GM18951 (cell line): ENCODE measurements at regions not wholly inside any gene's neighbourhood (a gene's known extent, or its start where the extent isn't known, plus 50 kb on each side); places are given as distances from the start of the nearest gene placed in this dataset.

Experiments used
- POLR2A ChIP-seq: IDR thresholded peaks from 4 replicates; pipeline ENCODE4 v1.6.1; 2011; ENCODE audit warnings: mild to moderate bottlenecking; ENCODE audit not compliant: insufficient read length, insufficient read depth; ENCODE audit errors: extremely low read depth
- in situ Hi-C: fragments of 300-500 bp; cut with MboI; formaldehyde crosslinking; loops from one replicate; pipeline ENCODE4 v1.12.0; 2022; ENCODE audit warnings: low sequenced_read_pairs, mixed read lengths, inconsistent platforms; ENCODE audit not compliant: unreplicated experiment

DNA sequence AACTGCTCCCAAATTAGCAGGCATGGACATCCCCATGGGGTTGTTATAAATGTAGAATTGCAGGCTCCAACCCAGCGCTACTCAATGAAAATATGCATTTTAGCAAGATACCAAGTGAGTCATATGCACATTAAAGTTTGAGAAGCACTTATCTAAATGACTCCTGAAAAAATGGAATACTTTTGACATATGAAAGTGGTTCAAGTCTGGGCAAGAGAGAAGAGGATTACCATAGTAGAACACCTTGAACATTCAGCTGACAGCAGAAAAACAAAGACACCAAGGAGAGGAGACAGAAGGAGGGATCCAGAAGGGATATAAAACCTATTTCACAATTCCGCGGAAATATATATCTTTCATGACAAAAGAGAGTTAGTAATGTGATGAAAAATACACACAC, 63.2 kb upstream of the CT83 start:
- TF ChIP-seq POLR2A, result no peak
- in situ Hi-C loops, result loop anchor here (10.0 kb wide), 1 partner anchor 531 kb away; no protein-coding TSS in a partner anchor

DNA sequence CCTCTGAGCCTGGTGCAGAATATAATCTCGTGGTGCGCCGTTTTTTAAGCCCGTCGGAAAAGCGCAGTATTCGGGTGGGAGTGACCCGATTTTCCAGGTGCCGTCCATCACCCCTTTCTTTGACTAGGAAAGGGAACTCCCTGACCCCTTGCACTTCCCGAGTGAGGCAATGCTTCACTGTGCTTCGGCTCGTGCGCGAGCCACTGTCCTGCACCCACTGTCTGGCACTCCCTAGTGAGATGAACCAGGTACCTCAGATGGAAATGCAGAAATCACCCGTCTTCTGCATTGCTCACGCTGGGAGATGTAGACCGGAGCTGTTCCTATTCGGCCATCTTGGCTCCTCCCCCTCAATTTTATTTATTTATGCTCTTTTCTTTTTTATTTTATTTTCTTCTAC, 57.5 kb upstream of the CT83 start:
- in situ Hi-C loops, result loop anchor here (10.0 kb wide), 1 partner anchor 525 kb away; no protein-coding TSS in a partner anchor
